Keratinocyte (primary cell): ENCODE measurements at regions not wholly inside any gene's neighbourhood (a gene's known extent, or its start where the extent isn't known, plus 50 kb on each side); places are given as distances from the start of the nearest gene placed in this dataset.

Experiments used
- EZH2 ChIP-seq: IDR thresholded peaks from one replicate; pipeline ENCODE4 v1.6.1; 2012; ENCODE audit warnings: inconsistent platforms, mild to moderate bottlenecking, low read length, moderate library complexity
- TF ChIP-seq, protein P1 (sequence below), 3 experiments: IDR thresholded peaks in 1 of 3; conservative IDR thresholded peaks in 1 of 3; optimal IDR thresholded peaks in 1 of 3; 2 replicates in 2 of 3; 3 replicates in 1 of 3; pipeline versions ENCODE3 to v1.5.1; 2011; ENCODE audit warnings: low read length in 3 of 3, mild to moderate bottlenecking in 3 of 3, moderate library complexity in 2 of 3, control low read depth in 1 of 3, inconsistent platforms in 1 of 3; ENCODE audit not compliant: insufficient read depth in 2 of 3; ENCODE audit errors: extremely low read depth in 1 of 3

DNA sequence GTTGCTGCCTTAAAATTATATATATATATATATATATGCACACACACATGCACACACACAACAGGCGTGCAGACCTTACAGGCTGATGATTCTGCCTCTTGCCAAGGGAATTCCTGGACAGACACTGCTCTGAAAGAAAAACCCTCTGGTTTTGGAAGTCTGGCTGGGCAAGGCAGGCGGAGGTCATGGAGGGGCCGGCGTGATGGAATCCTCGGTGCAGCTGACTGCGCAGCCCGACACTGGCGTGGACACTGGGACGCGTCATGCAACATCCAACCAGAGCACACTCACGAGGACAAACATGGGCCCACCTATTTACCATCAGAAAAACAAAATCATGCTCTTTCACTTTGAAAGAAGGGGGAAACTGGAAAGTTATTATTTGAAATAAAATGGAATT, 235.3 kb downstream of the ZNF516 start:
- TF ChIP-seq EZH2: no peak
- TF ChIP-seq, protein P1, sequence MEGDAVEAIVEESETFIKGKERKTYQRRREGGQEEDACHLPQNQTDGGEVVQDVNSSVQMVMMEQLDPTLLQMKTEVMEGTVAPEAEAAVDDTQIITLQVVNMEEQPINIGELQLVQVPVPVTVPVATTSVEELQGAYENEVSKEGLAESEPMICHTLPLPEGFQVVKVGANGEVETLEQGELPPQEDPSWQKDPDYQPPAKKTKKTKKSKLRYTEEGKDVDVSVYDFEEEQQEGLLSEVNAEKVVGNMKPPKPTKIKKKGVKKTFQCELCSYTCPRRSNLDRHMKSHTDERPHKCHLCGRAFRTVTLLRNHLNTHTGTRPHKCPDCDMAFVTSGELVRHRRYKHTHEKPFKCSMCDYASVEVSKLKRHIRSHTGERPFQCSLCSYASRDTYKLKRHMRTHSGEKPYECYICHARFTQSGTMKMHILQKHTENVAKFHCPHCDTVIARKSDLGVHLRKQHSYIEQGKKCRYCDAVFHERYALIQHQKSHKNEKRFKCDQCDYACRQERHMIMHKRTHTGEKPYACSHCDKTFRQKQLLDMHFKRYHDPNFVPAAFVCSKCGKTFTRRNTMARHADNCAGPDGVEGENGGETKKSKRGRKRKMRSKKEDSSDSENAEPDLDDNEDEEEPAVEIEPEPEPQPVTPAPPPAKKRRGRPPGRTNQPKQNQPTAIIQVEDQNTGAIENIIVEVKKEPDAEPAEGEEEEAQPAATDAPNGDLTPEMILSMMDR (optimal IDR thresholded peaks at IDR 0.05 in 1 of 3, IDR thresholded peaks at IDR 0.05 in 1 of 3, conservative IDR thresholded peaks at IDR 0.05 in 1 of 3; ENCODE audit: extremely low read depth in 1 of 3, insufficient read depth in 2 of 3, low read length in 3 of 3): no peak
